IMR-90 (cell line): ENCODE measurements at regions not wholly inside any gene's neighbourhood (a gene's known extent, or its start where the extent isn't known, plus 50 kb on each side); places are given as distances from the start of the nearest gene placed in this dataset.

ENCODE experiments used
- ATAC-seq: fragments of 200-7000 bp; cut with Tn5 transposase; 2 replicates; pipeline ENCODE4 v1.9.1; 2020; ENCODE audit warnings: low read depth, mild to moderate bottlenecking, moderate library complexity
- BruUV-seq: library from RNA; stranded (reverse); fragments of 400-500 nt; replicated peaks from 2 replicates; lab custom pipeline; 2021; lab: Mats Ljungman, UMichigan
- CTCF ChIA-PET: fragments of 300-600 bp; formaldehyde crosslinking; extraction: SDS; loops from one replicate; lab custom pipeline; 2021; ENCODE audit warnings: antibody characterized with exemption; lab: Yijun Ruan, JAX
- POLR2A ChIA-PET: fragments of 300-600 bp; sonication (Branson Sonifier 250); formaldehyde crosslinking; loops from one replicate; lab custom pipeline; 2022; ENCODE audit warnings: antibody characterized with exemption; ENCODE audit not compliant: unreplicated experiment; lab: Charles Lee
- DNase-seq: peaks from one replicate; pipeline ENCODE4 v3.0.0; 2013
- H2AFZ ChIP-seq: replicated peaks from 2 replicates; pipeline ENCODE3; 2013; ENCODE audit warnings: low read length, mild to moderate bottlenecking; ENCODE audit not compliant: poor library complexity
- H2AK5ac ChIP-seq: 2 replicates; pipeline ENCODE4 v1.6.1; 2013; ENCODE audit warnings: low read depth, low read length, inconsistent platforms
- H2AK9ac ChIP-seq: replicated peaks from 2 replicates; pipeline ENCODE3; 2013; ENCODE audit warnings: mild to moderate bottlenecking, low read depth, low read length, moderate library complexity; ENCODE audit not compliant: poor library complexity
- H2BK120ac ChIP-seq: 2 replicates; pipeline ENCODE4 v1.6.1; 2013; ENCODE audit warnings: low read depth, low read length, inconsistent platforms
- H2BK15ac ChIP-seq: 3 replicates; pipeline ENCODE4 v1.6.1; 2013; ENCODE audit warnings: low read depth, low read length, inconsistent platforms
- H2BK20ac ChIP-seq: 2 replicates; pipeline ENCODE4 v1.6.1; 2013; ENCODE audit warnings: low read depth, mild to moderate bottlenecking, inconsistent platforms, low read length, moderate library complexity
- H2BK5ac ChIP-seq: 2 replicates; pipeline ENCODE4 v1.6.1; 2013; ENCODE audit warnings: mild to moderate bottlenecking, low read depth, low read length, inconsistent platforms; ENCODE audit not compliant: poor library complexity, severe bottlenecking
- H3K14ac ChIP-seq: replicated peaks from 2 replicates; pipeline ENCODE4 v1.6.1; 2013; ENCODE audit warnings: low read depth, low read length, inconsistent platforms
- H3K18ac ChIP-seq: 2 replicates; pipeline ENCODE4 v1.6.1; 2013; ENCODE audit warnings: low read depth, low read length, control low read depth
- H3K23ac ChIP-seq: 2 replicates; pipeline ENCODE4 v1.6.1; 2013; ENCODE audit warnings: low read depth, low read length, inconsistent platforms
- H3K27ac ChIP-seq: 2 replicates; pipeline ENCODE4 v1.5.1; 2013; ENCODE audit warnings: mild to moderate bottlenecking, control low read depth, low read length; ENCODE audit not compliant: insufficient read depth
- H3K27me3 ChIP-seq: 2 replicates; pipeline ENCODE4 v1.6.1; 2013; ENCODE audit warnings: low read length; ENCODE audit not compliant: control insufficient read depth, insufficient read depth
- H3K36me3 ChIP-seq: 2 replicates; pipeline ENCODE4 v1.6.1; 2013; ENCODE audit warnings: low read length, mixed read lengths; ENCODE audit not compliant: control insufficient read depth, insufficient read depth
- H3K4ac ChIP-seq: 2 replicates; pipeline ENCODE4 v1.6.1; 2013; ENCODE audit warnings: low read depth, low read length, inconsistent platforms
- H3K4me1 ChIP-seq: 2 replicates; pipeline ENCODE4 v1.6.1; 2013; ENCODE audit warnings: low read length, mixed read lengths; ENCODE audit not compliant: control insufficient read depth, insufficient read depth
- H3K4me2 ChIP-seq: 2 replicates; pipeline ENCODE4 v1.6.1; 2013; ENCODE audit warnings: low read depth, mild to moderate bottlenecking, control low read depth, low read length, moderate library complexity
- H3K4me3 ChIP-seq: 2 replicates; pipeline ENCODE4 v1.5.1; 2013; ENCODE audit warnings: low read depth, mild to moderate bottlenecking, control low read depth, low read length, moderate library complexity; ENCODE audit not compliant: insufficient read depth
- H3K56ac ChIP-seq: 2 replicates; pipeline ENCODE4 v1.6.1; 2013; ENCODE audit warnings: low read length, inconsistent platforms; ENCODE audit not compliant: insufficient read depth; ENCODE audit errors: extremely low read depth
- H3K79me1 ChIP-seq, 2 experiments: 2 replicates each; pipeline ENCODE4 v1.6.1; 2013; ENCODE audit warnings: low read length in 2 of 2, inconsistent platforms in 1 of 2, low read depth in 1 of 2
- H3K9ac ChIP-seq: 2 replicates; pipeline ENCODE4 v1.6.1; 2013; ENCODE audit warnings: low read depth, low read length, control low read depth
- H3K9me1 ChIP-seq: 2 replicates; pipeline ENCODE4 v1.6.1; 2013; ENCODE audit warnings: low read length, inconsistent platforms; ENCODE audit not compliant: insufficient read depth
- H3K9me3 ChIP-seq: 2 replicates; pipeline ENCODE4 v1.6.1; 2013; ENCODE audit warnings: low read length; ENCODE audit not compliant: control insufficient read depth, insufficient read depth
- H4K20me1 ChIP-seq: 2 replicates; pipeline ENCODE4 v1.6.1; 2013; ENCODE audit warnings: low read length, inconsistent platforms; ENCODE audit not compliant: insufficient read depth
- H4K5ac ChIP-seq: 2 replicates; pipeline ENCODE4 v1.6.1; 2013; ENCODE audit warnings: mild to moderate bottlenecking, low read depth, low read length, control low read depth
- H4K8ac ChIP-seq, 2 experiments: 2 replicates each; pipeline ENCODE4 v1.6.1; 2013; ENCODE audit warnings: low read depth in 2 of 2, low read length in 2 of 2, control low read depth in 1 of 2, inconsistent platforms in 1 of 2
- H4K91ac ChIP-seq: 2 replicates; pipeline ENCODE4 v1.6.1; 2013; ENCODE audit warnings: low read depth, low read length, inconsistent platforms; ENCODE audit not compliant: insufficient read depth
- CEBPB ChIP-seq: IDR thresholded peaks from 2 replicates; pipeline ENCODE4 v1.6.1; 2012; ENCODE audit warnings: low read depth, low read length, improper control_type of control experiment
- CHD1 ChIP-seq: IDR thresholded peaks from 2 replicates; pipeline ENCODE4 v1.6.1; 2012; ENCODE audit warnings: low read depth, low read length, improper control_type of control experiment
- SMC3 ChIP-seq: fragments of 150-350 bp; IDR thresholded peaks from 2 replicates; pipeline ENCODE4 v1.6.1; 2016; ENCODE audit warnings: low read depth, mild to moderate bottlenecking, antibody characterized with exemption, low read length, moderate library complexity
- WGBS, 2 experiments: methylation state at CpG; one replicate each; pipeline versions ENCODE4 v1.1.5 to v1.1.7; 2013; ENCODE audit warnings: missing lambda C conversion rate in 2 of 2; ENCODE audit not compliant: insufficient read length in 1 of 2; ENCODE audit errors: extremely low coverage in 2 of 2; 5-methylcytosine and 5-hydroxymethylcytosine counted together
- dilution Hi-C: fragments of 300-500 bp; cut with HindIII; formaldehyde crosslinking; loops from one replicate; pipeline ENCODE4 v1.14.3; 2018; ENCODE audit warnings: low sequenced_read_pairs; ENCODE audit not compliant: unreplicated experiment
- in situ Hi-C: fragments of 300-500 bp; cut with MboI; formaldehyde crosslinking; loops from 3 replicates; pipeline ENCODE4 v1.14.3; 2019; ENCODE audit warnings: low sequenced_read_pairs, inconsistent platforms, mixed read lengths
- intact Hi-C: fragments of 100-400 bp; cut with micrococcal nuclease; formaldehyde crosslinking; loops from 2 replicates; pipeline ENCODE4 v1.10.0; 2022

DNA sequence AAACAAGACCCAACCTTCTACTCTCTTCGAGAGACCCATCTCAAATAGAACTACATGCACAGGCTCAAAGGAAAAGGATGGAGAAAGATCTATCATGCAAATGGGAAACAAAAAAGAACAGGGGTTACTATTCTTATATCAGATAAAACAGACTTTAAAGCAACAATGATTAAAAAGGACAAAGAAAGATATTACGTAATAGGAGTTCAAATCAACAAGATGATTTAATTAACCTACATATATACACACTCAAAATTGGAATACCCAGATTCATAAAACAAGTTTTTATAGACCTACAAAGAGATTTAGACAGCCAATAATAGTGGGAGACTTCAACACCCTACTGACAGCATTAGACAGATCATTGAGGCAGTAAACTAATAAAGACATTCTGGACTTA, 536.6 kb upstream of the RAG2 start:
- no CpG with 5 or more reads among the region's 2 CpGs for WGBS, 2 experiments
- Histone ChIP-seq H3K9me3 (peaks cover 5% of the 10 kb centered on the region; the same call in 1 of the 2 replicates), H3K4me2 (no peak overlapping the region), H2BK120ac (no peak overlapping the region), H2BK15ac (no peak overlapping the region), H3K27me3 (no peaks in the 10 kb centered on the region), H4K8ac (no peak overlapping the region), H3K4me3 (no peak overlapping the region), H3K4me1 (no peaks in the 10 kb centered on the region), H2BK20ac (no peak overlapping the region), H3K36me3 (no peaks in the 10 kb centered on the region), H3K14ac (no peak overlapping the region), H4K5ac (no peak overlapping the region), H2AK9ac (no peak overlapping the region), H3K9me1 (no peaks in the 10 kb centered on the region), H2AK5ac (no peak overlapping the region), H3K23ac (no peak overlapping the region), H3K4ac (no peak overlapping the region), H2AFZ (no peak overlapping the region), H3K56ac (no peak overlapping the region), H3K79me1 (no peaks in the 10 kb centered on the region), H4K20me1 (no peaks in the 10 kb centered on the region), H3K27ac (no peak overlapping the region), H3K9ac (no peak overlapping the region), H3K18ac (no peak overlapping the region), H4K91ac (no peak overlapping the region), H2BK5ac (no peak overlapping the region)
- ATAC-seq = no peak
- ChIA-PET CTCF (no interaction called here), POLR2A (no interaction called here)
- DNase-seq = no peak
- dilution Hi-C loops = no loop called here
- no TSS peak for BruUV-seq
- TF ChIP-seq CEBPB (peak; percentile 63), CHD1 (no peak), SMC3 (no peak)
- intact Hi-C loops = no loop called here
- in situ Hi-C loops = no loop called here
